ENCODE measurements at regions not wholly inside any gene's neighbourhood (a gene's known extent, or its start where the extent isn't known, plus 50 kb on each side); places are given as distances from the start of the nearest gene placed in this dataset.

DNA sequence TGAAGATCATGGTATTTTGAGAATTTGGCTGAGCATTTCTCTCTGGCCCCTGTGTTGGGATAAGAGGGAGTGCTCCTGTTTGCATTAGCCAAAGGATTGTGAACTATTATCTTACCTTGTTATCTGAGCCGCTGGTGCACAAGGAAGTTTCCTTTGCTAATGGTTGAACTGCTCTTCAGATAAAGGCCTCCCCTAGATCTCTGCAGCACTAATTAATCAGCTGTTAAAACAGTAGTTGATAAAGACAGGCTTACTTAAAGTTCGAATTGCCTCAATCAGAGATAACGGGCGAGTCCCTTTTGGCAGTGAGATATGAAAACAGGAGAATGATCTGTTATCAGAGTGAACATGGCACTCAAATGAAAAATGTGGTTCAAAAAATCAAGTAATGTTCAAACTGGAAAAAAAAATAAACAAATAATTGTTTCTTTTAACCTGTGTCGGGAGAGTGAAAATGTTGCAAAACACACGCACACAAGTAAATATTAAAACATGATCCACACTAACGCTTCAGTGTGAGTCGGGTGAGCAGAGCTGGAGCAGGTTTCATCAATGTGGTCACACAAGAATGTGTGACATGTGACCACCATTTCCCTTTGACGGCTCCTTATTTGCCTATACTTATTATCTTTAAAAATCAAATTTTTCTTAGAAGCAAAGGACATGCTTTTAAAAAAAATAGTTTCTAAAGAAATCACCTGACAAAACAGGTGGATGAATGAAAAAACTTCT lies 469.1 kb downstream of the SOX2 start:
- TF ChIP-seq, protein P1, sequence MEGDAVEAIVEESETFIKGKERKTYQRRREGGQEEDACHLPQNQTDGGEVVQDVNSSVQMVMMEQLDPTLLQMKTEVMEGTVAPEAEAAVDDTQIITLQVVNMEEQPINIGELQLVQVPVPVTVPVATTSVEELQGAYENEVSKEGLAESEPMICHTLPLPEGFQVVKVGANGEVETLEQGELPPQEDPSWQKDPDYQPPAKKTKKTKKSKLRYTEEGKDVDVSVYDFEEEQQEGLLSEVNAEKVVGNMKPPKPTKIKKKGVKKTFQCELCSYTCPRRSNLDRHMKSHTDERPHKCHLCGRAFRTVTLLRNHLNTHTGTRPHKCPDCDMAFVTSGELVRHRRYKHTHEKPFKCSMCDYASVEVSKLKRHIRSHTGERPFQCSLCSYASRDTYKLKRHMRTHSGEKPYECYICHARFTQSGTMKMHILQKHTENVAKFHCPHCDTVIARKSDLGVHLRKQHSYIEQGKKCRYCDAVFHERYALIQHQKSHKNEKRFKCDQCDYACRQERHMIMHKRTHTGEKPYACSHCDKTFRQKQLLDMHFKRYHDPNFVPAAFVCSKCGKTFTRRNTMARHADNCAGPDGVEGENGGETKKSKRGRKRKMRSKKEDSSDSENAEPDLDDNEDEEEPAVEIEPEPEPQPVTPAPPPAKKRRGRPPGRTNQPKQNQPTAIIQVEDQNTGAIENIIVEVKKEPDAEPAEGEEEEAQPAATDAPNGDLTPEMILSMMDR (IDR thresholded peaks at IDR 0.05), result no peak
- no peak for TF ChIP-seq POLR2AphosphoS5 (IDR thresholded peaks at IDR 0.05; ENCODE audit: insufficient read depth in 1 of 2, low read depth in 1 of 2)

Data from vagina (tissue), 2 donors.